NOMO-1 (cell line): ENCODE measurements at regions not wholly inside any gene's neighbourhood (a gene's known extent, or its start where the extent isn't known, plus 50 kb on each side); places are given as distances from the start of the nearest gene placed in this dataset.

Experiments used
- DNase-seq, 2 experiments: peaks; one replicate each; lab custom pipeline; 2025; ENCODE audit not compliant: unreplicated experiment in 2 of 2; lab: John Stamatoyannopoulos, UW

- DNase-seq = no peak
These were observed 208.7 kb downstream of the LIG4 start for GRCh38 chr13:108006619-108007018.

- no peak for DNase-seq
These were observed 210.1 kb downstream of the LIG4 start for GRCh38 chr13:108005231-108005630.

GRCh38 chr13:108003626-108004025 is 211.7 kb downstream of the LIG4 start:
- no peak for DNase-seq

DNA sequence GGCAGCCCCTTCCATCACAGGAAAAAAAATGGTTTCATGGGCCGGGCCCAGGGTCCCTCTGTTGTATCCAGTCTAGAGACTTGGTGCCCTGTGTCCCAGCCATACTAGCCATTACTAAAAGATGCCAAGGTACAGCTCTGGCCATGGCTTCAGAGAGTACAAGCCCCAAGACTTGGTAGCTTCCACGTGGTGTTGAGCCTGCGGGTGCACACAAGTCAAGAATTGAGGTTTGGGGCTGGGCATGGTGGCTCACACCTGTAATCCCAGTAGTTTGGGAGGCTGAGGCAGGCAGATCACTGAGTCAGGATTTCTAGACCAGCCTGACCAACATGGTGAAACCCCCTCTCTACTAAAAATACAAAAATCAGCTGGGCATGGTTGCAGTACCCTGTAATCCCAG is 214.3 kb downstream of the LIG4 start:
- no peak for DNase-seq

- no peak for DNase-seq
These were observed 215.6 kb downstream of the LIG4 start for GRCh38 chr13:107999751-108000150.

- DNase-seq = no peak
These were observed 221.2 kb downstream of the LIG4 start for GRCh38 chr13:107994137-107994536.

DNA sequence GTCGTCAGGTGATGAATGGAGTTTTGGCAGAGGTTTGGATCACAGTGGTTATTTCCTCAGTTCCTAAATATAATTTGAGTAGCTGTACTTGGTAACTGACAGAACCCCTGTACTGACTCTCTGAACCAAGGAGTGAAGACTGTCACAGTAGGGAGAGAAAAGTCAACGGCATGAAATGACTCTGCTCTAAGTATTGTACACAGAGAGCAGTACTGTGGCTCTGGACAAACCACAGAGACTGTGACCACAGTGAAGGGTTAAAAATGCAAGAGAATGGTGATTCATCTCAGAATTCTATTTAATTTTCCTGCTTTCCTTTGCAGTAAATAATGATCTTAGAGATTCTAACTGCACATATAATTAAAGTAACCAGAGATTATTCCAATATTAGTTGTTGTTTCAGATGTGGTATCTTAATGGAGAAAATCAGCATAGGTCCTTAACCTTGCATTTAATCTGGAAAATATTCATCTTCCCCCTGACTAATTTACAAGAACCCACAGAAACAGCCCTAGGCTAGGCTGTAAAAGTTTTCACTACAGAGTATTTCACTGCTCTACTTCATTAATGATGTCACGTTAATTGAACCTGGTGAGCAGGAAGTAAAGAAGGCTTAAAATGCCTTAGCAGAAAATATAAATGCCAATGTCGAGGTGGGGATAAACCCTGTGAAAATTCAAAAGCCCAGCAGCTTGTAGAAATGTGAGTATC is 221.9 kb downstream of the LIG4 start:
- no peak for DNase-seq

DNA sequence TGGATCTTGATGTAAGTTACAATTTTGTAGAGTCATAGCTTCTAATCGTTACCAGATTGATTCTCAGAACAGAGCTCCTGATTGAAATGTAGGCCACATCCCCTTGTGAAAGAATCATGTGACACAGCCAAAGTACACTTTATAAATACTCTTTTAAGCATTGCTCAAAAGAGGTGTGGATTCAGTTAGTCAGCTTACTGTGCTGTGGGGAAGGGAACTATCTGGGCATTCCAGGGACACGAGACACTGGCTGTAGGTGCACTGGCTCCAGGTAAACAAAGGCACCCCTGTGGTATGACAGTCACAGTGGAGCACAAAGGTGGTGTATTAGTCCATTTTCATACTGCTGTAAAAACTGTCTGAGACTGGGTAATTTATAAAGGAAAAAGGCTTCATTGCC is 222.8 kb downstream of the LIG4 start:
- DNase-seq = no peak

DNA sequence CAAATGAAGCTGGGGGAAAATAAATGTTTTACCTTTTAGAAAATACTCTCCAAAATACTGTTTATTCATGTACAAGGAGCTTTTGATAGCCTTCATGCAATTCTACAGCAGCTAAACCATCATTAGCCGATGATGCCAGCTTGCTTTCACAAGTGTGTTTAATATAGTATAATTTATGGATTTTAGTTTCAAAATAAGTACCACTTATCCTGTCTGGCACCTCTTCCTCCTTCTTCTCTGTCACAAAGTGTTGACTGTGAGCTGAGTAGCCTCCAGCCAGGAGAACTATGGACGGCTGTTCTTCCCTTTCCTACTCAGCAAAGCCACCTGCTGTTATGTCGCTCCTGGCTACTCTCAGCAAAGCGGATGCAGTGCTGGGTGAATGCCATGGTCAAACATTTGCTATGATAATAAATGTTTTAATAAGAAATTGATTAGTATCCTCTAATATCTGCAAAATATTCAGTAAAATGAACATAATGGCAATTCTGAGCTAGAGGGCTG is 238.2 kb downstream of the LIG4 start:
- DNase-seq = no peak

GRCh38 chr13:107976628-107977027 is 238.7 kb downstream of the LIG4 start:
- DNase-seq = no peak

GRCh38 chr13:107974409-107974808 is 240.9 kb downstream of the LIG4 start:
- no peak for DNase-seq

DNA sequence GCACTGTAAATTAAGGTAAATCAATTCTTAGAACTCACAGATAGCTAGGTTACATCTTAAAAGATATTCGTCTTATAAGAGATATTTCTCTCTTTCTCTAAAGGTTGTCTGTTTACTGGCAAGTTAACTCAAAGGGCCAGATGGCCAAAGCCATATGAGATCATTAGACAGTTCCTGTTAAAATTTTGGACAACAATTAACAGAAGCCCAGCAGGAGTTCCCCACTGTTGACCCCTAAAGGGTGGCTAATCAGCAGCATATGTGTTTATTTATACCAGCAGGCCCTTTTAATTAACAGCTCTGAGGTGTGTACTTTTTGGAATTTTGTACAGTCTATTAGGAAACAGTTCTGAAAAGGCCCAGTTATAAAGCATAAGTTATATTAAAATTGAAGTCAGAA is 245.8 kb downstream of the LIG4 start:
- no peak for DNase-seq

DNA sequence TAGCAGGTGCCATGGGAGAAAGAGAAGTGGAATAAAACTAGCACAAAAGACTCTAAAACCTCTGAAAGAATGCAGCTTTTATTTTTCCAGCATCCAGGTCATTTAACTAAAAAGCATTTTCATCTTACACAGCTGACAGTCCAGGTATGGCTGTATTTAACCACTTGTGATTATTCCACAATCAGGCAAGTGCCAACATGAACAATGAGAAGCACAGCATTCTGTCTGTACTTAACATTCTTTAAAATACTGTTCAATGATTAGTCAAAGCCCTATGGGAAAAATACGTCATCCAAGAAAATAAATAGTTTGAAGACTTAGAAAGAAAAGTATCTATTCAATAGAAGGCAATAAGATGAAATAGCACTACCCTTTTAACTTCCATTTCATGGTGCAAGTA is 246.9 kb downstream of the LIG4 start:
- DNase-seq = no peak

DNA sequence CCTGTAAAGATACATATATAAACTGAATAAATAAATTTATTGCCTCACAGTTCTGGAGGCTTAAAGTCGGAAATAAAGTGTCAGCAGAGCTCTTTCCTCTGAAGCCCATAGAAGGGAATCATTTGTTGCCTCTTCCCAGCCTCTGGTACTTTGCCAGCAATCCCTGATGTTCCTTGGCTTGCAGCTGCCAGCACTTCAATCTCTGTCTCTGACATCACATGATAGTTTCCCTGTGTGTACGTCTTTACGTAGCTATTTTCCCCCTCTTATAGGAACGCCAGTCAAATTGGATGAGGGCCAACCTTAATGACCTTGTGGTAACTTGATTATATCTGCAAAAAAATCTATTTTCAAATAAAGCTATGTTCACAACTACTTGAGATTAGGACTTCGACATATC is 250.9 kb downstream of the LIG4 start:
- DNase-seq = no peak

- DNase-seq = no peak
These were observed 253.3 kb downstream of the LIG4 start for GRCh38 chr13:107961849-107962608.

DNA sequence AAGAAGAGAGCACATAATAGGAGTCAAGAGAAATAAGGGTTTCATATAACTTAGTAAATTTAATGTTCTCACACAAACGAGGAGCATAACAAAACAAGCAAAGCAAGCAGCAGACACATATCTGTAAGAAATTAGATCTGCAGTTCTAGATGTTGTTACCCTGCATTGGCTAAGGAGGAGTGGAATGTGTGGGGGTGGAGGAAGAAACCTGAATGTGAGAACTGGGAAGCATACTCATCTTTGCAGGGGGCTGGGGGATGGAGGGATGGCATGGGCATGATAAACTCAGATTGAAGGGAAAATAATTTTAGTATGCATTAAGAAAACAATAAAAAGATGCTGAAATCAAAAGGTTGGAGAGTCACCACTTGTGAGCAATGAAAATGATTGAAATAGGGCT is 255.0 kb downstream of the LIG4 start:
- DNase-seq = no peak

DNA sequence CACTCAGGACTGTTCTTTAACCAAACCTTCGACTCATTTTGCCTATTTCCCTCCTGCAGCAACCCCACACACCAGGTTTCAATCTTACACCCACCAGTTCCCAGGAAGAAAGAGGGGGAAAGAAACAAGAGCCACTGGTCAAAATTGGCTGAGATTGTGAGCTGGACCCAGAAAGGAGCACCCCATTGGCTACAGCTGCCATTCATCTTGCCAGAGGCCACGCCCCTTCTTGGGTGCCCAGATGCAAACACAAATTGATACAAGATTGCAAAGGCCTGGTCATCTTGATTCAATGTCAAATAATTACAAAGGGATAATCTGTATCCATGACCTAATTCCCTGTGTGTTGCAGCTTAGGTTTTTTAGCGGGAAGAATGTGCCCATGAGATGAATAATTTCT is 258.4 kb downstream of the LIG4 start:
- DNase-seq = no peak

- DNase-seq = no peak
These were observed 273.2 kb downstream of the LIG4 start for GRCh38 chr13:107942030-107942617.

- DNase-seq = no peak
These were observed 273.8 kb downstream of the LIG4 start for GRCh38 chr13:107941345-107942029.

DNA sequence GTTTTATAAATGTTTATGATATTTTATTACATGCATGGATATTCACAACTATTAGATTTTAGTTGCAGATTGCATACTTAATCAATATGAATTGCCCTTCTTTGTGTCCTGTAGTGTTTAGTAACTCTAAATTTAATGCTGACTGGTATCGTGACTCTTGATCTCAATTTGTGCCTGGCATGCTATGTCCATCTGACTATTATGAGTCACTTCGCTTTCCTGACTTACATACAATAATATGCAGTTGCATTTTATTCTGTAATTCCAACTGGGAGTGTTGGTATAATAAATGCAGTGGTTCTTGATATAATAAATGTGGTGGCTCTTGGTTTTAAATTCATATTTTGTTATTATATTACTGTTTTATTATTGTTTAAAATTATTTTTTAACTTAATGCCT is 277.5 kb downstream of the LIG4 start:
- DNase-seq = no peak

- DNase-seq = no peak
These were observed 284.3 kb downstream of the LIG4 start for GRCh38 chr13:107931056-107931455.
